Lung microvascular endothelial cell (primary cell): ENCODE measurements at regions not wholly inside any gene's neighbourhood (a gene's known extent, or its start where the extent isn't known, plus 50 kb on each side); places are given as distances from the start of the nearest gene placed in this dataset.

Experiments
- DNase-seq, 2 donors: peaks; one replicate each; pipeline versions ENCODE4 v3.0.0 to v3.0.0-alpha.2; 2010; ENCODE audit warnings: low read depth in 2 of 2

DNA sequence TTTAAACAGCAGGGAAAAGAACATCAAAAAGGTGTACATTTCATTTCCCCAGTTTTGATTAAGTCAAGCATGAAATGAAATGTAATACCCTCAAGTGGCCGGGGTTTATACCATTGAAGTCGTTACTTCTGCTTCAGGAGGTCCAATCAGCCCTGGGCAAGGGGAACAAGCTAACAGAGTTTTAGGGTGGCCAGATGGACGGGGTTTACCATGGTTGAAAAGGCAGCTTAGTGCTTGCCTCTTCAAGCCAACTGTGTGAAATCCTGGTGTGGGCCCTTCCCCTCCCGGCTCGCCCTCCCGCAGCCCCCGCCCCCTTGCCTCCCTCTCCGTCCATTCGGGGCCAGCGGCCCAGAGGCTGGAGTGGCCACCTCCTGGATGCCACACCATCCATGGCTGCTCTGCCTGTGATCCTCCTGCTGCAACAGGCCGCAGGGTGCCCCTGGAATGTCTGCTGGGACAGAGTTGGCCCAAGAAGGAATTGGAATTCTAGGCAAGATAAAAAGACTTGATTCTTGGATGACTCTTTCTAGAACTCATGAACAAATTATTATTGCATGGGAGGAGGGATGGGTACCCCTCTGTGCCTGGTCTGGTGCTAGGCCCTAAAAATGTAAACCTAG, 296.2 kb upstream of the IRX3 start:
- DNase-seq = no peak

DNA sequence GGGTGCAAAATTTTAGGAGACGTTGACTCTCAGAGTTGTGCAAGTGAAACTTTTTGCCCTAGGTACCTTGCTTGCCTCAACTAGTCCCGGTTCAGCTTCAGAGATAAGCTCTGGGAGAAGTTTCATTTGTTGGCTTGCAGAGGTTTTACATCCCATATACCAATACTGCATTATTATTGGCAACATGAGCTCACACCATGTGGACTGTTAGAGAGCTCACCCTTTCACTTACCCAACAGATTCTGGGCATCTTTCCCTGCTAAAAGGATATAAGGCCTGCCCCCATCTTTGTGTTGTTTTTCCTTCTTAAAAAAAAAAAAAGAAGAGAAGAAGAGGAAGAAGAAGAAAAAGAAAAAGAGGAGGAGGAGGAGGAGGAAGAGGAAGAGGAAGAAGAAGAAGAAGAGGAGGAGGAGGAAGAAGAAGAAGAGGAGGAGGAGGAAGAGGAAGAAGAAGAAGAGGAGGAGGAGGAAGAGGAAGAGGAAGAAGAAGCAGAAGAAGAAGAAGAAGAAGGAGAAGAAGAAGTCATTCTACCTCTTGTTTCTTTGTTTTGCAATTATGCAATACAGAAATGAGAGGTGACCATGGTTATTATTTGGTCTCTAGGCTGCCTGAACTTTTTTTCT, 292.6 kb upstream of the IRX3 start:
- DNase-seq = no peak

DNA sequence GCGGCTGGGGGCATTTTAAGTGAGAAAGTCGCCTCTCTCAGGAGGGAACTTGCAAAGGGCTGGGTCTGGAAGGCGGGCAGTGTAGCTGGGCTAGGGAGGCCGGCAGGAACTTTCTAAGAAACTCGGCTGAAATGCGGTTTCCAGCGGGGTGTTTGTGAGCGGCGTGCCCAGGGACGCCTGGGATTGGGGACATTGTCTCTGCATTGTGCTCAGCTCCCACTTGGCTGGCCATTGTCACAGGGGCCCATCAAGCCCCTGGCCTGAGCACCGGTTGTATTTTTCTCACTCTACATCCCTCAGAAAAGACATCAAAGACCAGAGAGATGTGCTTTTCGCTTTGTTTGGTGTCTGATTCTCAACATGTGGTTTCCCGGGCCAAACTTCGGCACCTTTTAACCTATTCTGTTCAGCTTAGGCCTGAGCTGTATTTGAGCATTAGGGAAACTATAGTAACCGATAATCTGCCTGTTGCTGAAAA, 291.1 kb upstream of the IRX3 start:
- DNase-seq = no peak

DNA sequence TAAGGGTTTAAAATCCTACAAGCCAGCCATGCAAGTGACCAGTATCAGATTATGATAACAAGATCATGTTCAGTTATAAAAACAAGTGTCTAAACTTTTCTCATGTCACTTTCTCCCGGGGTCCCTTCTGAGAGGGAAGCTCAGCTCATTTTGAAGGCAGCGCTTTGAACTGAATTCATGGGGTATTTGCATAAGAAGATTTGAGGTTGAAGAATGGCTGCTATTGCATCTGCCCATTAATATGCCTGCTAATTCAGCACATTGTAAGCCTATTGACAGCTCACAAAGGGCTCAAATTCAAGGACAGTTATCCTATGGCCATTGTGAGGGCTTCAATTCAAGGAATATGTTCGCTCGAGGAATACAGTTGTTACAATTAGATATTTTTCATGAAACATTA, 290.2 kb upstream of the IRX3 start:
- DNase-seq = no peak

DNA sequence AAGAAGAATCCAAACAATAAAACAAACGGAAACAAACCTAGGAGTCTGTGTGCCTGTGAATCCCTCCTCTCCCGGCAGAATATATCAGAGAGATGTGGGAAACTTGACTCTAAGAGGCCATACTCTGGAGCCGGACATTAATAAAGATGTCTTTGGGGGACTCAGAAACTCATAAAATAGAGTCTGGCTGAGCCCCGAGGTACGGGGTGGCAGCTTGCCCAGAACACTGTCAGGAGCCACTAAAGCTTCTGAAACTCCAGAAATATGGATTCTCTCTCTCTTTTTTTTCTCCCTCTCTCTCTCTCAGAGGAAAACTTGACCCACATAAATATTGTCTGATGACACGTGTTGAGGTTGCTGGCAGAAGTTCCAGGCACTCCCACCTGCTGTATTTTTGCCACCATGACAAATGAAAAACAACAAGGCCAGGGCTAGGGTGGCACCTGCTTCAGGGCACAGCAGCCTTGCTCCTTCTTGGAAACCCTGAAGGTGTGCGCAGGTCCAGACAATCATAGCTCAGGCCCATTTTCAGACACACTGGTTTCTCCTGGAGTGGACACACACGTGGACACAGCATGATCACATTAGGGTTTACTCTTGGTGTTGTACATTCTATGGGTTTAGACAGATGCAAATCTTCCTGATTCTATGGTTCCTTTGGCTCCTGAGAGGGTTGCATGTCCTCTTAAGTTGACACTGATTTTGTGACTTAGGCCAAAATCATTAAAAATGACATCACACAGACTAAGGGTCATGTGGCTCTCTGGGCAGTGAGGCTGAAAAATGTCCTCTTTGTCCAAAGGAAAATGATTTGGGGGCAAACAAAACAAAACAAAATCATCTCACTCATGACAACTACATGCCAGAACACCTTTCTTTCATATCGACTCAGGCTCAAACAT, 282.6 kb upstream of the IRX3 start:
- no peak for DNase-seq

DNA sequence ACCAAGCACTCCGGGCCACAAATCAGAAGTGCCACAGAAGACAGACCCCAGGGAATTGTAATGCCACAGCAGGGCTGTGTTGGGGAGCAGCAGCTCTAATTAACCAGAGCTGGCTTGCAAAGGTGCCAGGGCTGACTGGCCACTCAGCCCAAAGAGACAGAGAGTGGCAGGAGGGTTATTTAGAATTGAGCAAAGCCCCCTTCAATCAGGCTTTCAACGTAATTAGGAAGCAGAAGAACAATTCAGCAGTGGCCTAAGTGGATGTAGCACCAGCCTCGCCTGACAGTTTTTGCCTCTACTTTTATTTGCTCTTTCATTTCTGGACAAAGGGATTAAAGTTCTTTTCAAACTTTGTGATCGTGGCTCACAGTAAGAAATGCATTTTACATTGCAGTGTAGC, 278.3 kb upstream of the IRX3 start:
- DNase-seq = no peak

DNA sequence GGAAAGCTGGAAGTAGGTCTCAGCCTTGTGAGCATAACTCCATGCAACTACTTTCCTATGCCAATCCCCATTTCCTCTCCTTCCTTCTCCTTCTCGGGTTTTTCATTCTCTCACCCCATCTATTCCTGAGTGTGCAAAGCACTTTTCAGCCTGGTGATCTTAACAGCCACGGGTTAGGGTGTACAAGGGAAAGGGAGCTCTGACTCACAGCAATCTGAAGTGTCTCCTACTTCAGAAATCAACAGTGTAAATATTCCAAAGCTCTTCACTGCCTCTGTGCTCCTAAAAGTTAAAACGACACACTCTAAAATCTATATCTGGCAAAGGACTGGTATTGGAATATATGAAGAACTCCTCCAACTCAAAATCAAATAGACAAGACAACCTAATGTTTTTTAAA, 268.0 kb upstream of the IRX3 start:
- no peak for DNase-seq

DNA sequence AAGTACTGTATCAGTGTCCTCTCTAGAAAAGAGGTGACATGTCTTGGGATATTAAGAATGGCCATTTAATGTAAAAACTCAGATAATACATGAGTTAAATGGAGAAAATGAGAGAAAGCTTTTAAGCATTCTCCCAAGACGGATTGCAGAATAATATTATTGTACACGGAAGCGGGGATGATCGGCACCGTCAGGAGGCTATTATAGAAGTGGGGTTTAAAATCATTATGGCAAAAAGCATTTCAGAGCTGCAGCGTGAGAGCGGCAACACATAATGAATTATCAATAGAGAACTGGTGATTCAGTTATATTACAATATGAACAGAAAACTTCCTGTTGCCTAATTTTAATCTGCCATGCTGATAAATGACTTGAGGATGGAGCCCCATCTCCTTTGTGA, 261.7 kb upstream of the IRX3 start:
- DNase-seq = no peak

DNA sequence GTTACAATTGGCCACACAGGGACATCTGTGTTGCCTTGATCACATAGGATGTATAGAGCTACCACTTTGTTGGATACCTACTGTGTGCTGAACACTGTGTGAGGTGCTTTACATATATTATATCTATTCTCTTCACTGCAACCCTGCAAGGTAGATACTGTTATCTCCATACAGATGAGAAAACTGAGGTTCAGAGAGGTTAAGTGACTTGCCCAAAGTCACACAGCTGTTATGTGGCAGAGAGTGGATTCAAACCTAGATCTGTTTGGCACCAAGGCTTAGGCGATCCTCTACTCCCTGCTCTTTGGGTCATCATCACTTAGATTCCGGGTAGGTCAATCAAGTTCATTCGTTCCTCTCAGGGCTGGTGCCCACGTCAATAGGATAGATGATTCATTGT, 260.5 kb upstream of the IRX3 start:
- DNase-seq = no peak

DNA sequence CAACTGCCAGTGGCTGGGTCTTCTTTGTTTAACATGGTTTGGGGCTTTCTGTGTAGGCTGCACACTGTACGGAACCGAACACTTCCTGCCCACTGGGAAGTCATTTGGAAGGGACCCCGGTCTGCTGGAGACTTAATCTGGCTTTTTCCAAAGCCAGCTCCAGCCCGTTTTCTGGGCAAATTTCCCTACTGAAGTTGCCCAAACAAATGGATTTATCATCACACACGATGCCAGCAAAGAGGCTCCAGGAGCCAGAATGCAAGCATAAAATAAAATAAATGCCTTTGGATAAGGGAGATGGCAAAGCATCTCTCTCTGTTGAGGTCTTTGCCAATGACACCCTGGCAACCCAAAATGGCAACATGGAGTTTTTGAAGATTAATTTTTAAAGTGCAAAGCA, 259.9 kb upstream of the IRX3 start:
- DNase-seq = no peak

DNA sequence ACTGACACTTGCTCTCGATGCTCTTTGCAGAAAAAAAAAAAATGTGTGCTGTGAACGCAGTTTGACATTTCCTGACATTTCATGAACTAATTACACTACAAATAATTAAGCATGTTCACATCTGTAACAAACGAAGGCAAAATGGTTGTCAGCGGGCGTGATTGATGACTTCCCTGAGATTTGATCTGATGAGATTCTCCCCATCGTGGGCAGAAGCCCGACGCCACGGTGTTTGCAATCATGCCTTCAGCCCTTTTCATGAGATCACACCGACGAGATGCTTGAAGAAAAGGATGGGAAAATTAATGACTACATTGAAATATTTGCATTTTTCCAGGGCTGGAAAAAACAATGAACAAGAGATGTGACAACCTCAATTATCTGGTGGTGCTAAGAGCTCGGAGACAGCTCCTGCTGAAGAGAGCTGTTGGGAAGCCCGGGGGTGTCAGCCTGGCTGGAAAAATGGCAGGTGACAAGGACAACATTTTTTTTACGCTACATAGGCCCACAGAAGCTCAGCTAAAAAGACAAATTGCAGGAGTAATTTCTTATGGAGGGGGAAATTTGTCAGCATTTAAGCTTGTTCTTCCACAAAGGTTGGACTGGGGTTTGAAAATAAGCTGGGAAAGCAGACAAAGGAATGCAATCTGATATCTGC, 259.4 kb upstream of the IRX3 start:
- no peak for DNase-seq

DNA sequence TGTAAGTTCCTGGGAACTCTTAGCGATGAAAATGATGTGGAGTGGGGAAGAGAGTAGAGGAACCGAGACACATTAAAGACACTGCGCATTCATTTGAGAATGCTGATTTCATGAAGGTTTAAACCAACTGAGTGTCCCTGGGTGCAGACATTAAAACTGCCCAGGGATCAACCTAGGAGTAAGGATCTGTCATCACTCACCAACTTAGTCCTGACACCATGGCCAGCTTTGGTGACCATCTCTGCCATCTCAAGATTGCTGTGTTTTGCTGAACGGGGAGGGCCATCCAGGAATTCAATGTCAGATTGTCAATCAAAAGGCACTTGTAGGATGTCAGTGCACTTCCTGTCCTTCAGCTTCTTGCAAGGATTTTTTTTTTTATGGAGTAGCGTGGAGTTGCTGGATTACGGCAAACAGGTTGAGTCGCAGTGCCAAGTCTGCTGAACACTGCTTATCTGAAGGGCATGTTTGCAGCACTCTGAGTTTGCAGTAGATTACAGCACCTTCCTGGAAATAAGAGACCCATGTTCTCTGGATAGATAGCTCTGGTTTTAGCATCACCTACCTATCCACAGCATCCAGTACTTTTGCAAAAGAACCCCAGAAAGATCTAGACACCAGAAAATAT, 258.1 kb upstream of the IRX3 start:
- no peak for DNase-seq

DNA sequence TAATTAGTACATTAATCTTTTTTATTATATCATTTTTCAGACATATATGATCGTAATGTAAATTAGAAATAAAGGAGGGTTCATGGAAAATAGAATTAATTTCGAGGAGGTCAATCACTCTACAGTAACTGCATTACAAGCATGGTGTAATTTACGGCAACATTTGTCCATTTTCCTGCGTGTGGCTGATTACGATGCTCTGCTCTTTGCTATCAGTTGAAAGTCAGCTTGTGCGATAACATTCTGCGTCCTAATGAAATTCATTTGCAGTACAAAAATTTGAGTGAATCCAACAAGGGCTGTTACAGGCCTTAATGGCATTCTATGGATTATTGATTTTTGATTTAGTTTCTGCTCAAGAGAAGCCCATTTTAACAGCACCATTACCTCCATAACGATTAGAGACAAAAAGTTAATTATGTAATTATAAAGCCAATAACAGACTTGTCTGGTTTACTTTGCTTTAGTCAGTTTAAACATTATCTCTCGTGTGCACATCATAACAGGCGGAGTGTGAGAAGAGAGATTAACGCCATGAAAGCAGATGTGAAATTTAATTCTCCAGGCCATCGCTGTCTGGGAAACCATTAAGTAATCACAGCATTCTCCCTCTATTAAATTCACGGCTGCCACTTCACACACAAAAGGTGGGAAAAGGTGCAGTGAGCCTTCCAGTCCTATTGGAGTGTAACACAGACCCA, 256.4 kb upstream of the IRX3 start:
- no peak for DNase-seq

DNA sequence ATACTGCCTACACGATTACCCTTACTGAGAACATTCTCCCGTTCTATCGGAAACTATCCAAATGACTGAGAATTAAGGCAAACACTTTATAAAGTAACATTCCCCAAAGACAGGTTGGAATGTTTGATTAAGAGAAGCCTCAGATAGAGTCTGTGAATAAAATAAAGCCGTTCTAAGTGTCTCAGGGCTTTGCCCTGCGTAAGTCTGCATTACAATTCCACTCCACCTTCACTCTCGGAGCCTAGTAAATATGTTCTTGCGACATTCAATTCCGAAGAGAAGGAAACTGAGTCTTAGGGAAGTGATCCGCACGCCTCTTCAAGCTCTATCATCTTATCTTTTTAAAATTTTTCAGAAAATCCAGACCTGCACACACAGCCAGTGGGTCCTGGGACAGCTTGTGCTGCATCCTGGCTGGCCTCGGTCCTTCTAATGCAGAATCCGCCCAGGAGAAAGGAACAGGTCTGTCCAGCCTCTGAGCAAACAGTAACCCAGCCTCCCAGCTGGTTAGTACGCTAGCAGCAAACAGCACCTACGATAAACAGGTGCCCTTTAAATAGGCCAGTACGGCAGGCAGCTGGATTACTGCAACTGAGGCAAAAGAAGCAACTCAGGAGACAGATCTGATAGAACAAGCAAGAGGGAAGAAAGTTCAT, 254.1 kb upstream of the IRX3 start:
- DNase-seq = no peak

DNA sequence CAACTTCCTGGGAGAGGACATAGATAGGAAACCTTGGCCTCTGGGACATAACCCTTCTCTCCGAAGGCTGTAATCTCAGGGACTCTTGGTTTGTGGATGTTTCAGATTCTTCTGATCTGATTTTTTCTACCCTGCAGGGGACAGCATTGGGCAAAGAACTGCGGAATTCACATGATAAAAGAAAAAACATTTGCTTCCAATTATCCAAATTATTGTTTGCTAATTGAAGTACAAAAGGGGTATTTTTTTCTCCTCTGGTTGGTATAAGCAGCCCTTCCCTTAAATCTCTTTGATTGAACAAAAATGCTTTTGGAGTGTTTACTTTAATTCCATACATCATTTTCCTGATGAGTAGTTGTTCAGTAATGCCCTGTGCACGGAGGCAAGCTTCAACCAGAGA, 251.7 kb upstream of the IRX3 start:
- no peak for DNase-seq

DNA sequence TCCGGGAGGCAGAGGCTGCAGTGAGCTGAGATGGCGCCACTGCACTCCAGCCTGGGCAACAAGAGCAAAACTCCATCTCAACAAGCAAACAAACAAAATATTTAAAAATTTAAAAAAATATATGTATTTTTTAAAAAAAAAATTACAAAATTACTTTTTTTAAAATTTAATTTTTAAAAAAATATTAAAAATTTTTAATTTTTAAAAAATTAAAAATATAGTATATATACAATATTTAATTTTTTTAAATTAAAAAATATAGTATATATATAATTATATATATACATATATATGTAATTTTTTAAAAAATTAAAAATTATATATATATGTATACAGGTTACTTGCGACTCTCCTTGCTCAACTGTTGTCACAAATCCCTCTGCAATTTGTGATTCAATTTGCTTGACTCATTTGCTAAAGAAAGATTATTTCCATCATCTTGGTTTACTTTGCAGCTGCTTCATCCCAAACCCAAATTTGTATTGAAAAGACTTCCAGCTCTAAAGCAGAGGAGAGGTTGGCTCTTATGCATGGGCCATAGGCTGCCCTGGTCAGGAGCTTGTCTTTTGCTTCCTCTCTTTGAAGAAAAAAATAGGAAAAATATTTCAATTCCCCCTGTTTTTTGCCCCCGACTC, 247.4 kb upstream of the IRX3 start:
- no peak for DNase-seq

DNA sequence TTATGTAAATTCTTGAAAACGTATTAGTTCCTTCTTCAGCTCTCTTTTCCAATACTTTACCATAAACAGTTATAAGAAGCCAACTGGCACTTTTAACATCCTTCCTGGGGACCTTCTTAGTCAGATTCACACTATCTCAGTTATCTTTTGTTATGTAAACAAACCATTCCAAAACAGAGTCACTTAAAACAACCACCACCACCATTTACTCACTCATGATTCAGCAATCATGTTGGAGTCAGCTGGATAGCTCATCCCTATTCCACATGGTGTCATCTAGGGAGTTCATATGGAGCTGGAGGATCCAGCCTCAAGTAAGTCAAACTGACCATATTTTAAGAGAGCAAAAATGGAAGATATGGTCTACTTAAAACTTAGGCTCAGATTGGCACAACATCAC, 240.3 kb upstream of the IRX3 start:
- no peak for DNase-seq

DNA sequence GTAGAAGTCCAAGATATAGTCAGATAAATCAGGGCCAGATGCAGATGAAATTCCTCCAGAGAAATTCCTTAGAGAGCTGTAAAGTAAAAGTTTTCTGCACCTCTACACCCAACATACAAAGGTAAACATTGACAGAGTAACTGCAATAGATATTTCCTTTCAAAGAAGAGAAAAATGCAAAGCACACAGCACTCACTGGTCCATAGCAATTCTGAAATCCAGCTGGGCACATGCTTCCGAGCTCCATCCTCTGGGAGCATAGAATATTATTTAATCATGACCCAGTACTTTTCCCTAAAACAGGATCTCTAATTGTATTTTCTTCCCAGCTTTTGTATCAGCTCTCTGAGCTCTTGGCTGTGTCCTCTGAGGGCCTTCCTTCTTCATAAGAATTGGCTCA, 239.5 kb upstream of the IRX3 start:
- no peak for DNase-seq

DNA sequence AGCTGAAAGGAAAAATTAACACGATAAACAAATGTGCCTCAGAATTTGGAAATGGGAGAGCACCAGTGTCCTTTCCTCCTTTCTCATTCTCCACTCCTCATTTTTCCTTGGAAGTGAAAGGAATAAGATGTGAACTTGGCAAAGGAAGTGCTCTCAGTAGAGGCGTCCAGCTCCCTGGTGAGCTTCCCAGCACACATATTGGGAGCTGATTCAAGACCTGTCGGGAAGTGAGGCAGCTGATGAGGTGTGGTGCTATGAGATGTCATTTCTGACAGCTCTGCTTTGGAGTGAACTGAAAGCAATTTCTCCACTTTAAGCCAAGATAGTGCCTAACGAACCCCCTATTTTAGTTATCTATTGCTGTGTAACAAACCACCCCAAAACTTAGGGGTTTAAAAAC, 238.5 kb upstream of the IRX3 start:
- DNase-seq = no peak

DNA sequence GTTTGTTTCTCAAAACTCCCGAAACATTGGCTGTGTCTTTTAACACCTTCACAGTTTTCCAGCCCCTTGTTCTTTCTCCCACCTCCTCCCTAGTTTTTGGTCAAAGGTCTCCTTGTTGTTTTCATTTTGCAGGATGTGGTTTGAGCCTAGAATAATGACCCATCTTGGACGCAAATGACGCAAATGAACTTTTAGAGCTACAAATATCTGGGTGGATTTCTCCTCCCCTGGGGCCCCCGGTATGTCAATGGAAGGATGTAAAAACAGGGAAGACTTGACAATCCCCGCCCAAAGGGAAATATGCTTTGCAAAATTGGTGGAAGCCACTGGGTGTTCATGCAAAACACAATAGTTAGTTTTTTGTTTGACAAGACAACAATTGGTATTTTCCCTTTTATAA, 236.0 kb upstream of the IRX3 start:
- DNase-seq = no peak
